ENCODE measurements at regions not wholly inside any gene's neighbourhood (a gene's known extent, or its start where the extent isn't known, plus 50 kb on each side); places are given as distances from the start of the nearest gene placed in this dataset.

- TF ChIP-seq CTCF (IDR thresholded peaks at IDR 0.05; ENCODE audit: borderline replicate concordance, extremely low read depth, low read length, poor library complexity, severe bottlenecking) = no peak
- TF ChIP-seq EZH2 (IDR thresholded peaks at IDR 0.05; ENCODE audit: borderline replicate concordance, low read depth, low read length, severe bottlenecking) = no peak
Measured at GRCh38 chr15:69767191-69767590, 314.6 kb downstream of the RPLP1 start.
